ENCODE measurements at regions not wholly inside any gene's neighbourhood (a gene's known extent, or its start where the extent isn't known, plus 50 kb on each side); places are given as distances from the start of the nearest gene placed in this dataset.

- H3K4me3 Mint-ChIP-seq, result no peak overlapping the region
- TF ChIP-seq CTCF (IDR thresholded peaks at IDR 0.05), result no peak
- H3K27me3 Mint-ChIP-seq, result no peaks in the 10 kb centered on the region
- intact Hi-C loops (cut with micrococcal nuclease), result no loop called here
- no peaks in the 10 kb centered on the region for H3K4me1 Mint-ChIP-seq (ENCODE audit: low read depth)
- H3K36me3 Mint-ChIP-seq (ENCODE audit: low read depth), result no peaks in the 10 kb centered on the region
- ChIA-PET POLR2A (no interaction called here), CTCF (no interaction called here)
- H3K27ac Mint-ChIP-seq, result no peak overlapping the region
- DNase-seq, result no peak
- no peak for ATAC-seq
- H3K9me3 Mint-ChIP-seq, result no peaks in the 10 kb centered on the region
Measured at GRCh38 chr1:195701149-195701548, 907.1 kb downstream of the KCNT2 start.

- H3K4me3 Mint-ChIP-seq, result no peak overlapping the region
- DNase-seq, result no peak
- H3K9me3 Mint-ChIP-seq, result no peaks in the 10 kb centered on the region
- intact Hi-C loops (cut with micrococcal nuclease), result no loop called here
- no peaks in the 10 kb centered on the region for H3K36me3 Mint-ChIP-seq (ENCODE audit: low read depth)
- CTCF ChIA-PET, result interaction anchor here (0.6 kb wide), 1 partner anchor 25 kb away, joined by 3 read pairs; no protein-coding TSS in a partner anchor
- POLR2A ChIA-PET, result no interaction called here
- no peaks in the 10 kb centered on the region for H3K27me3 Mint-ChIP-seq
- no peak for ATAC-seq
- no peaks in the 10 kb centered on the region for H3K4me1 Mint-ChIP-seq (ENCODE audit: low read depth)
- no peak for TF ChIP-seq CTCF (IDR thresholded peaks at IDR 0.05)
- no peak overlapping the region for H3K27ac Mint-ChIP-seq
Measured at GRCh38 chr1:195697130-195697529, 911.1 kb downstream of the KCNT2 start.

- ATAC-seq, result no peak
- Mint-ChIP-seq H3K4me3 (no peak overlapping the region), H3K27ac (no peak overlapping the region), H3K36me3 (ENCODE audit: low read depth) (no peaks in the 10 kb centered on the region), H3K27me3 (no peaks in the 10 kb centered on the region), H3K9me3 (no peaks in the 10 kb centered on the region), H3K4me1 (ENCODE audit: low read depth) (no peaks in the 10 kb centered on the region)
- intact Hi-C loops (cut with micrococcal nuclease), result no loop called here
- no peak for DNase-seq
- TF ChIP-seq CTCF (IDR thresholded peaks at IDR 0.05), result no peak
- ChIA-PET POLR2A (no interaction called here), CTCF (no interaction called here)
Measured at GRCh38 chr1:195686764-195687163, 921.5 kb downstream of the KCNT2 start.

GRCh38 chr1:195664628-195665027 lies 943.6 kb downstream of the KCNT2 start:
- Mint-ChIP-seq H3K4me1 (ENCODE audit: low read depth) (no peaks in the 10 kb centered on the region), H3K27ac (no peak overlapping the region), H3K27me3 (no peaks in the 10 kb centered on the region), H3K9me3 (peaks cover 4% of the 10 kb centered on the region), H3K4me3 (no peak overlapping the region), H3K36me3 (ENCODE audit: low read depth) (no peaks in the 10 kb centered on the region)
- ATAC-seq (no peak), DNase-seq (no peak)
- ChIA-PET POLR2A (no interaction called here), CTCF (no interaction called here)
- intact Hi-C loops (cut with micrococcal nuclease), result no loop called here
- no peak for TF ChIP-seq CTCF (IDR thresholded peaks at IDR 0.05)

GRCh38 chr1:195663549-195664280 lies 944.5 kb downstream of the KCNT2 start:
- no peak overlapping the region for H3K27ac Mint-ChIP-seq
- peaks cover 4% of the 10 kb centered on the region for H3K9me3 Mint-ChIP-seq
- no peaks in the 10 kb centered on the region for H3K4me1 Mint-ChIP-seq (ENCODE audit: low read depth)
- ATAC-seq, result no peak
- no peak overlapping the region for H3K4me3 Mint-ChIP-seq
- no peak for TF ChIP-seq CTCF (IDR thresholded peaks at IDR 0.05)
- ChIA-PET CTCF (no interaction called here), POLR2A (interaction anchor here (1.2 kb wide), 1 partner anchor 10 kb away, joined by 3 read pairs; no protein-coding TSS in a partner anchor)
- no peak for DNase-seq
- H3K36me3 Mint-ChIP-seq (ENCODE audit: low read depth), result no peaks in the 10 kb centered on the region
- intact Hi-C loops (cut with micrococcal nuclease), result no loop called here
- no peaks in the 10 kb centered on the region for H3K27me3 Mint-ChIP-seq
